Gastroesophageal sphincter (tissue), 4 donors: ENCODE measurements at regions not wholly inside any gene's neighbourhood (a gene's known extent, or its start where the extent isn't known, plus 50 kb on each side); places are given as distances from the start of the nearest gene placed in this dataset.

Experiments used
- ATAC-seq: fragments of 150-250 bp; one replicate; pipeline ENCODE4 v1.9.1; 2016; ENCODE audit warnings: mild to moderate bottlenecking, moderate library complexity
- H3K27ac ChIP-seq, 4 donors: fragments of 200-600 bp; sonication (generic) in 3 of 4; 1 replicate in 3 of 4; 2 replicates in 1 of 4; pipeline ENCODE4 v1.5.1; 2016 to 2019
- H3K27me3 ChIP-seq: fragments of 200-600 bp; sonication (generic); one replicate; pipeline ENCODE4 v1.5.1; 2019
- H3K36me3 ChIP-seq, 2 donors: fragments of 200-600 bp; sonication (generic); one replicate each; pipeline ENCODE4 v1.5.1; 2019; ENCODE audit warnings: control low read depth in 1 of 2
- H3K4me1 ChIP-seq, 3 donors: fragments of 200-600 bp; sonication (generic); 1 replicate in 2 of 3; 2 replicates in 1 of 3; pipeline ENCODE4 v1.5.1; 2016 to 2019; ENCODE audit warnings: control low read depth in 2 of 3
- H3K4me3 ChIP-seq, 2 donors: fragments of 200-600 bp; sonication (generic); one replicate each; pipeline ENCODE4 v1.5.1; 2019; ENCODE audit warnings: mild to moderate bottlenecking in 1 of 2, moderate library complexity in 1 of 2
- H3K9me3 ChIP-seq, 3 donors: fragments of 200-600 bp; sonication (generic); one replicate each; pipeline ENCODE4 v1.5.1; 2017 to 2019; ENCODE audit warnings: control low read depth in 2 of 3
- EP300 ChIP-seq: sonication (generic); formaldehyde crosslinking; IDR thresholded peaks from one replicate; pipeline ENCODE4 v1.6.1; 2017; ENCODE audit warnings: antibody characterized with exemption, mild to moderate bottlenecking
- POLR2A ChIP-seq, 2 donors: fragments of 450-650 bp; IDR thresholded peaks; one replicate each; pipeline ENCODE4 v1.6.1; 2017; ENCODE audit warnings: antibody characterized with exemption in 2 of 2, mild to moderate bottlenecking in 2 of 2, moderate library complexity in 1 of 2
- POLR2AphosphoS5 ChIP-seq: sonication (generic); formaldehyde crosslinking; IDR thresholded peaks from one replicate; pipeline ENCODE4 v1.6.1; 2017; ENCODE audit warnings: antibody characterized with exemption
- WGBS, 2 donors: methylation state at CpG; one replicate each; pipeline ENCODE4 v1.1.5; 2018; ENCODE audit warnings: low coverage in 1 of 2; 5-methylcytosine and 5-hydroxymethylcytosine counted together
- TF ChIP-seq, protein P1 (sequence below), 4 experiments: fragments of 200-600 bp in 2 of 4; fragments of 450-650 bp in 2 of 4; sonication (generic) in 1 of 4; IDR thresholded peaks; one replicate each; pipeline ENCODE4 v1.5.1; 2017 to 2019; ENCODE audit warnings: antibody characterized with exemption in 4 of 4, mild to moderate bottlenecking in 2 of 4, moderate library complexity in 2 of 4

DNA sequence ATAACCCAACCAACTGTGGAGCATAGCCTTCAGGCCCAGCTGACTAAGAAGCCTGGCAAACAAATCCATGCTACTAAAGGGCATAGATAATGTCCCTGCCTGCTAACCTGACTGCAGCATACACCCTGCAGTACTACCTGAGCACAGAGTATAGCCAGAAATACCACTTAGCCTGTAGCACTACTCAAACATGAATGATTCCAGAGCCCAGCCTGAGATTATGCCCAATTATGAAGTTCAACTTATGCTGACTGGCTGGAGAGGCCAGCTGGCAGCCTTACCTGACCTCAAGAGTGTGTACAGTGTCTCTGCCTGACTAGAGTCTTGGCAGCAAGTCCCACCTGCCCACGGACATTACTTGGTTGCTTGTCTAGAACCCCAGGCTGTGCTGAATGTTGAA lies 1265.3 kb downstream of the CDH11 start:
- Histone ChIP-seq H3K9me3 (no peaks in the 10 kb centered on the region), H3K27me3 (no peaks in the 10 kb centered on the region), H3K36me3 (no peaks in the 10 kb centered on the region), H3K4me3 (no peak overlapping the region), H3K4me1 (no peaks in the 10 kb centered on the region), H3K27ac (no peak overlapping the region)
- WGBS, 2 donors: no CpG with 5 or more reads among the region's 1 CpG
- ATAC-seq: no peak
- no peak for TF ChIP-seq POLR2AphosphoS5
- no peak for TF ChIP-seq POLR2A (IDR thresholded peaks at IDR 0.05)
- TF ChIP-seq, protein P1, sequence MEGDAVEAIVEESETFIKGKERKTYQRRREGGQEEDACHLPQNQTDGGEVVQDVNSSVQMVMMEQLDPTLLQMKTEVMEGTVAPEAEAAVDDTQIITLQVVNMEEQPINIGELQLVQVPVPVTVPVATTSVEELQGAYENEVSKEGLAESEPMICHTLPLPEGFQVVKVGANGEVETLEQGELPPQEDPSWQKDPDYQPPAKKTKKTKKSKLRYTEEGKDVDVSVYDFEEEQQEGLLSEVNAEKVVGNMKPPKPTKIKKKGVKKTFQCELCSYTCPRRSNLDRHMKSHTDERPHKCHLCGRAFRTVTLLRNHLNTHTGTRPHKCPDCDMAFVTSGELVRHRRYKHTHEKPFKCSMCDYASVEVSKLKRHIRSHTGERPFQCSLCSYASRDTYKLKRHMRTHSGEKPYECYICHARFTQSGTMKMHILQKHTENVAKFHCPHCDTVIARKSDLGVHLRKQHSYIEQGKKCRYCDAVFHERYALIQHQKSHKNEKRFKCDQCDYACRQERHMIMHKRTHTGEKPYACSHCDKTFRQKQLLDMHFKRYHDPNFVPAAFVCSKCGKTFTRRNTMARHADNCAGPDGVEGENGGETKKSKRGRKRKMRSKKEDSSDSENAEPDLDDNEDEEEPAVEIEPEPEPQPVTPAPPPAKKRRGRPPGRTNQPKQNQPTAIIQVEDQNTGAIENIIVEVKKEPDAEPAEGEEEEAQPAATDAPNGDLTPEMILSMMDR (IDR thresholded peaks at IDR 0.05): no peak
- no peak for TF ChIP-seq EP300

DNA sequence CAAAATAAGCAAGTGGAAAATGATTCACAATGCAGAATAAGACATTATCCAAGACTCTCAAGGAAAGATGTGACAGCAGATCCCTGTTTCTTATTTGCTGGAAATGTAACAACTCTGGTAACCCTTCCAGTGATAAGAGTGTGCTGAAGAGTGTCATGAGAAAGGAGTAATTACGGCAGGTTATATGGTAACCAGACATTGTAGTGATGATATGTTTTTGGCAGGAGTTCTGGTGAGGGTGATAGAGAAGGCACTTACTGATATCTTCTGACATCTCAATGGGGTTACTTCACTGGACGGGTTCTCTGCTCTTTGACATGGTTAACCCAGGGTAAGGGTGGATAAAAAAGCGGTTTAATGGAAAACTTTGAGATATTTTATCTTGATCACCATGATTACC lies 1270.9 kb downstream of the CDH11 start:
- WGBS, 2 donors: 75 to 95% methylated on average over 3 of the region's 3 CpGs
- Histone ChIP-seq H3K27ac (no peak overlapping the region), H3K4me3 (no peak overlapping the region), H3K9me3 (no peaks in the 10 kb centered on the region), H3K27me3 (no peaks in the 10 kb centered on the region), H3K36me3 (no peaks in the 10 kb centered on the region), H3K4me1 (no peaks in the 10 kb centered on the region)
- no peak for ATAC-seq
- no peak for TF ChIP-seq POLR2A (IDR thresholded peaks at IDR 0.05)
- no peak for TF ChIP-seq EP300
- TF ChIP-seq, protein P1 (IDR thresholded peaks at IDR 0.05): no peak
- no peak for TF ChIP-seq POLR2AphosphoS5

DNA sequence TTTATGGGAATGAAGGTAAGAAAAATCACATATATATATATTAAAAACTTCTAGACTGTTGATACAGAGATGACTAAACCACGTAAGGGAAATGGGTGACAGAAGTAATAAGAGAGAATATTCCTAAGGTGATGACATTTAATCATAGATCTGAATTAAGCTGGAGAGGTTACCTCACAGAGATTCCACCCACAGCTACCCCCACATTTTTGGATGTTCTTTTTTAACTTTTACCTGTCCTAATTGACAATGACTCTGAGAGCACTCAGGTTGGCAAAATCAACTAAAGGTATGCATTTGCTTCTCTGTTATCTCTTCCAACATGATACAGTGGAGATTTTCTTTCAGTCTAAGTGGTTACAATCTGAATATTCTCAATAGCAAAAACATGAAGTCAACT lies 1280.6 kb downstream of the CDH11 start:
- Histone ChIP-seq H3K27ac (no peak overlapping the region), H3K9me3 (peaks cover 0 to 29% (median 0%) of the 10 kb centered on the region in 3 donors), H3K4me3 (no peak overlapping the region), H3K36me3 (no peaks in the 10 kb centered on the region), H3K4me1 (no peaks in the 10 kb centered on the region), H3K27me3 (no peaks in the 10 kb centered on the region)
- no peak for TF ChIP-seq POLR2AphosphoS5
- TF ChIP-seq, protein P1 (IDR thresholded peaks at IDR 0.05): no peak
- TF ChIP-seq POLR2A (IDR thresholded peaks at IDR 0.05): no peak
- no peak for TF ChIP-seq EP300
- WGBS, 2 donors: 85 to 100% methylated on average over 1 of the region's 1 CpG
- ATAC-seq: no peak

GRCh38 chr16:63830061-63830460 lies 1291.8 kb downstream of the CDH11 start:
- ATAC-seq: no peak
- 55 to 59% methylated on average over 3 of the region's 3 CpGs for WGBS, 2 donors
- no peak for TF ChIP-seq EP300
- TF ChIP-seq POLR2AphosphoS5: no peak
- TF ChIP-seq, protein P1 (IDR thresholded peaks at IDR 0.05): no peak
- no peak for TF ChIP-seq POLR2A (IDR thresholded peaks at IDR 0.05)
- H3K36me3 ChIP-seq: no peaks in the 10 kb centered on the region
- H3K27me3 ChIP-seq: no peaks in the 10 kb centered on the region
- no peaks in the 10 kb centered on the region for H3K9me3 ChIP-seq
- no peaks in the 10 kb centered on the region for H3K4me1 ChIP-seq
- no peak overlapping the region for H3K4me3 ChIP-seq
- no peak overlapping the region for H3K27ac ChIP-seq

DNA sequence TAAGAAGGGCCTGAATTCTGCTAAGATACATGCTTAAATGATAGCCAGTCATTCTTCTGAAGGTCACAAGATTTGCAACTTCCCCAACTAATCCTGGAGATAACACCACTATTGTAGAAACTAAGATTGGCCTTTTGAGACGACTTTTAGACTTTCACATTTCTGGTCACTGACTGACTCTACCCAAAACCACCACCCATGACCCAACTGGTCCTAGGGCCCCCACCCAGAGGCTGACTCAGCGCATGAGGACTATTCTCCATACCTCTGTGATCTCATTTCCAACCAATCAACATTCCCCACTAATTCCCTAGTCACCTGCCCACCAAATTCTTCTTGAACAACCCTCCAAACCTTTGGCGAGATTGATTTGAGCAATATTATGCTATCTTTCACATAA lies 1299.0 kb downstream of the CDH11 start:
- no peak for ATAC-seq
- Histone ChIP-seq H3K27ac (no peak overlapping the region), H3K9me3 (no peaks in the 10 kb centered on the region), H3K4me3 (no peak overlapping the region), H3K27me3 (no peaks in the 10 kb centered on the region), H3K4me1 (no peaks in the 10 kb centered on the region), H3K36me3 (no peaks in the 10 kb centered on the region)
- WGBS, 2 donors: 82 to 87% methylated on average over 3 of the region's 3 CpGs
- TF ChIP-seq POLR2AphosphoS5: no peak
- TF ChIP-seq EP300: no peak
- TF ChIP-seq, protein P1 (IDR thresholded peaks at IDR 0.05): no peak
- no peak for TF ChIP-seq POLR2A (IDR thresholded peaks at IDR 0.05)
